ENCODE measurements at regions not wholly inside any gene's neighbourhood (a gene's known extent, or its start where the extent isn't known, plus 50 kb on each side); places are given as distances from the start of the nearest gene placed in this dataset.

DNA sequence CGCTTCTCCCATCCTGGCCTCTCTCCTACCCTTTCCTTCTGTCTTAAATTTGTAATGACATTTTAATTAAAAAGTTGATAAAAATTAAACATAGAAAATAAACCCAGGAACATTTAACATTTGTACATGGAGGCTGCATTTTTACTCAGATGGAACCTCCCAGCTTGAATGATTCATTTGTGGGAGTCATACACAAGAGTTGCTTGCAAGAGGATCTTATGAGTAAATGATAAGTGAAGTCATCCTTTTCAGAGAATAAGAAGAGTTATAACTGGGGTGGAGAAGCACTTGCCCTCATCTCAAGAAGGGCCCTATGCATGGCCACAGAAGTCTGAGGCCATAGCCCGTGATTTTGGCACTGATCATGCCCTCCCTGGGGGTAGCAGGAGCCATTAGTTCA, 482.9 kb upstream of the BOD1L1 start:
- TF ChIP-seq, protein P1, sequence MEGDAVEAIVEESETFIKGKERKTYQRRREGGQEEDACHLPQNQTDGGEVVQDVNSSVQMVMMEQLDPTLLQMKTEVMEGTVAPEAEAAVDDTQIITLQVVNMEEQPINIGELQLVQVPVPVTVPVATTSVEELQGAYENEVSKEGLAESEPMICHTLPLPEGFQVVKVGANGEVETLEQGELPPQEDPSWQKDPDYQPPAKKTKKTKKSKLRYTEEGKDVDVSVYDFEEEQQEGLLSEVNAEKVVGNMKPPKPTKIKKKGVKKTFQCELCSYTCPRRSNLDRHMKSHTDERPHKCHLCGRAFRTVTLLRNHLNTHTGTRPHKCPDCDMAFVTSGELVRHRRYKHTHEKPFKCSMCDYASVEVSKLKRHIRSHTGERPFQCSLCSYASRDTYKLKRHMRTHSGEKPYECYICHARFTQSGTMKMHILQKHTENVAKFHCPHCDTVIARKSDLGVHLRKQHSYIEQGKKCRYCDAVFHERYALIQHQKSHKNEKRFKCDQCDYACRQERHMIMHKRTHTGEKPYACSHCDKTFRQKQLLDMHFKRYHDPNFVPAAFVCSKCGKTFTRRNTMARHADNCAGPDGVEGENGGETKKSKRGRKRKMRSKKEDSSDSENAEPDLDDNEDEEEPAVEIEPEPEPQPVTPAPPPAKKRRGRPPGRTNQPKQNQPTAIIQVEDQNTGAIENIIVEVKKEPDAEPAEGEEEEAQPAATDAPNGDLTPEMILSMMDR (IDR thresholded peaks at IDR 0.05), result no peak
- no peak for TF ChIP-seq POLR2A (IDR thresholded peaks at IDR 0.05)
